ENCODE measurements at regions not wholly inside any gene's neighbourhood (a gene's known extent, or its start where the extent isn't known, plus 50 kb on each side); places are given as distances from the start of the nearest gene placed in this dataset.

GRCh38 chr5:167998148-167998767 is 293.2 kb upstream of the WWC1 start:
- peak; percentile 38 for DNase-seq (ENCODE audit: low read depth)

GRCh38 chr5:167999182-167999581 is 292.3 kb upstream of the WWC1 start:
- DNase-seq (ENCODE audit: low read depth): no peak

- no peak for DNase-seq (ENCODE audit: low read depth)
Observed at GRCh38 chr5:168001318-168001717, 290.1 kb upstream of the WWC1 start.

- no peak for DNase-seq (ENCODE audit: low read depth)
Observed at GRCh38 chr5:168002116-168002515, 289.3 kb upstream of the WWC1 start.

- DNase-seq (ENCODE audit: low read depth): no peak
Observed at GRCh38 chr5:168005093-168005492, 286.4 kb upstream of the WWC1 start.

GRCh38 chr5:168005936-168006335 is 285.5 kb upstream of the WWC1 start:
- DNase-seq (ENCODE audit: low read depth): no peak

- peak; percentile 37 for DNase-seq (ENCODE audit: low read depth)
Observed at GRCh38 chr5:168006456-168007130, 284.9 kb upstream of the WWC1 start.

GRCh38 chr5:168007286-168007685 is 284.2 kb upstream of the WWC1 start:
- no peak for DNase-seq (ENCODE audit: low read depth)

- DNase-seq (ENCODE audit: low read depth): no peak
Observed at GRCh38 chr5:168008555-168008954, 282.9 kb upstream of the WWC1 start.

- no peak for DNase-seq (ENCODE audit: low read depth)
Observed at GRCh38 chr5:168011096-168011495, 280.3 kb upstream of the WWC1 start.

GRCh38 chr5:168012006-168012405 is 279.4 kb upstream of the WWC1 start:
- no peak for DNase-seq (ENCODE audit: low read depth)

GRCh38 chr5:168013546-168013945 is 277.9 kb upstream of the WWC1 start:
- DNase-seq (ENCODE audit: low read depth): no peak

- DNase-seq (ENCODE audit: low read depth): no peak
Observed at GRCh38 chr5:168014433-168015123, 276.9 kb upstream of the WWC1 start.

- peak; percentile 64 for DNase-seq (ENCODE audit: low read depth)
Observed at GRCh38 chr5:168015506-168015905, 275.9 kb upstream of the WWC1 start.

- no peak for DNase-seq (ENCODE audit: low read depth)
Observed at GRCh38 chr5:168017313-168017712, 274.1 kb upstream of the WWC1 start.

- no peak for DNase-seq (ENCODE audit: low read depth)
Observed at GRCh38 chr5:168019143-168019542, 272.3 kb upstream of the WWC1 start.

GRCh38 chr5:168020542-168021294 is 270.7 kb upstream of the WWC1 start:
- no peak for DNase-seq (ENCODE audit: low read depth)

- no peak for DNase-seq (ENCODE audit: low read depth)
Observed at GRCh38 chr5:168022446-168023169, 268.8 kb upstream of the WWC1 start.

GRCh38 chr5:168023191-168023590 is 268.3 kb upstream of the WWC1 start:
- DNase-seq (ENCODE audit: low read depth): peak; percentile 40

- no peak for DNase-seq (ENCODE audit: low read depth)
Observed at GRCh38 chr5:168024306-168024705, 267.1 kb upstream of the WWC1 start.

- no peak for DNase-seq (ENCODE audit: low read depth)
Observed at GRCh38 chr5:168027007-168027406, 264.4 kb upstream of the WWC1 start.

GRCh38 chr5:168030912-168031311 is 260.5 kb upstream of the WWC1 start:
- DNase-seq (ENCODE audit: low read depth): no peak

Data from RPMI7951 (cell line).